ENCODE measurements at regions not wholly inside any gene's neighbourhood (a gene's known extent, or its start where the extent isn't known, plus 50 kb on each side); places are given as distances from the start of the nearest gene placed in this dataset.
"Not testable (repeated sequence)": the region's sequence is repeated elsewhere in the genome, so short reads cannot be mapped to it uniquely, and the experiment has no call there.

GRCh38 chr1:146792725-146793124, 145.4 kb upstream of the NBPF12 start:
- not testable (repeated sequence) for TF ChIP-seq EZH2 (IDR thresholded peaks at IDR 0.05; ENCODE audit: borderline replicate concordance, low read length); CTCF (IDR thresholded peaks at IDR 0.05; ENCODE audit: low read length)
